AG04449 (cell line): ENCODE measurements at regions not wholly inside any gene's neighbourhood (a gene's known extent, or its start where the extent isn't known, plus 50 kb on each side); places are given as distances from the start of the nearest gene placed in this dataset.
A peak's percentile ranks its signal among the peaks of the same experiment; 100 is the strongest.

Source experiments
- CTCF ChIA-PET: fragments of 350-600 bp; formaldehyde crosslinking; extraction: SDS; loops from one replicate; lab custom pipeline; 2021; ENCODE audit warnings: antibody characterized with exemption; lab: Yijun Ruan, JAX
- POLR2A ChIA-PET: fragments of 400-600, 350-600 bp; formaldehyde crosslinking; extraction: SDS; loops from one replicate; lab custom pipeline; 2020; ENCODE audit warnings: antibody characterized with exemption, inconsistent platforms; lab: Yijun Ruan, JAX
- DNase-seq: peaks from one replicate; pipeline ENCODE4 v3.0.0-alpha.2; 2010; ENCODE audit warnings: low read depth, low spot score
- H3K4me3 ChIP-seq: 2 replicates; pipeline ENCODE4 v1.5.1; 2011; ENCODE audit warnings: low read depth, mild to moderate bottlenecking, control low read depth, low read length
- CTCF ChIP-seq: IDR thresholded peaks from one replicate; pipeline ENCODE4 v1.5.1; 2011; ENCODE audit warnings: mild to moderate bottlenecking, moderate library complexity, low read length, control low read depth, inconsistent platforms; ENCODE audit not compliant: insufficient read depth; ENCODE audit errors: missing control alignments

- CTCF ChIA-PET: no interaction called here
- no peak for TF ChIP-seq CTCF
- DNase-seq: no peak
- POLR2A ChIA-PET: no interaction called here
- no peak overlapping the region for H3K4me3 ChIP-seq
Measured at GRCh38 chr5:167205881-167206280, 1085.6 kb upstream of the WWC1 start.

- no peak for TF ChIP-seq CTCF
- no peak overlapping the region for H3K4me3 ChIP-seq
- CTCF ChIA-PET: no interaction called here
- DNase-seq: peak; percentile 5
- POLR2A ChIA-PET: no interaction called here
Measured at GRCh38 chr5:167207081-167207480, 1084.4 kb upstream of the WWC1 start.

GRCh38 chr5:167208911-167209310, 1082.5 kb upstream of the WWC1 start:
- no peak for DNase-seq
- no peak for TF ChIP-seq CTCF
- H3K4me3 ChIP-seq: no peak overlapping the region
- CTCF ChIA-PET: no interaction called here
- POLR2A ChIA-PET: interaction anchor here (0.6 kb wide), 1 partner anchor 1664 kb away, joined by 3 read pairs; no protein-coding TSS in a partner anchor

GRCh38 chr5:167217097-167217743, 1074.2 kb upstream of the WWC1 start:
- TF ChIP-seq CTCF: no peak
- no peak for DNase-seq
- POLR2A ChIA-PET: no interaction called here
- CTCF ChIA-PET: no interaction called here
- no peak overlapping the region for H3K4me3 ChIP-seq

- CTCF ChIA-PET: no interaction called here
- no peak for DNase-seq
- POLR2A ChIA-PET: no interaction called here
- no peak overlapping the region for H3K4me3 ChIP-seq
- TF ChIP-seq CTCF: no peak
Measured at GRCh38 chr5:167219298-167219697, 1072.1 kb upstream of the WWC1 start.

GRCh38 chr5:167226386-167226785, 1065.1 kb upstream of the WWC1 start:
- no peak for DNase-seq
- no peak for TF ChIP-seq CTCF
- H3K4me3 ChIP-seq: no peak overlapping the region
- ChIA-PET CTCF (no interaction called here), POLR2A (no interaction called here)
